ENCODE measurements at regions not wholly inside any gene's neighbourhood (a gene's known extent, or its start where the extent isn't known, plus 50 kb on each side); places are given as distances from the start of the nearest gene placed in this dataset.

DNA sequence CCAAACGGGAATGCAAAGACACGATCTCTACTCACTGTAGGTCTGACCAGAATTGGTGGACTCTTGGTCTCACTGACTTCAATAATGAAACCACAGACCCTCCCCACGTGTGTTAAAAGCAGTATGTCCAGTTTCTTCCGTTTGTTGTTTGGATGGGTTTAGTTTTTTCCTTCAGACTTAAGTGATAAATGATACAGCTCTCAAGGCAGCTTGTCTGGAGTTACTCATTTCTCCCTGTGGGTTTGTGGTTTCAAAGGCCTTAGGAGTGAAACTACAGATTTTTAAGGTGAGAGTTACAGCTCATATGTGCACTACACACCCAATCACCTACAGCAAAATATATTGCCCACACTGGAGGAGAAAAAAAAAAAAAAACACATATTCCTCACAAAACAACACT lies 86.7 kb upstream of the STMND1 start:
- H3K36me3 ChIP-seq (ENCODE audit: control insufficient read depth in 1 of 2, insufficient read depth in 2 of 2, low read length in 2 of 2), result no peaks in the 10 kb centered on the region
- no peak overlapping the region for H3K9ac ChIP-seq (ENCODE audit: low read depth in 1 of 2, low read length in 2 of 2)
- no peaks in the 10 kb centered on the region for H3K9me3 ChIP-seq (ENCODE audit: control insufficient read depth in 1 of 2, low read length in 2 of 2)

GRCh38 chr6:17013701-17014100 lies 88.1 kb upstream of the STMND1 start:
- Histone ChIP-seq H3K27ac (ENCODE audit: low read depth, low read length) (no peak overlapping the region), H3K36me3 (ENCODE audit: control insufficient read depth in 1 of 2, insufficient read depth in 2 of 2, low read length in 2 of 2) (no peaks in the 10 kb centered on the region), H3K4me3 (ENCODE audit: low read depth in 1 of 2, low read length in 2 of 2) (no peak overlapping the region), H3K9me3 (ENCODE audit: control insufficient read depth in 1 of 2, low read length in 2 of 2) (no peaks in the 10 kb centered on the region), H3K9ac (ENCODE audit: low read depth in 1 of 2, low read length in 2 of 2) (no peak overlapping the region), H3K27me3 (ENCODE audit: control insufficient read depth in 1 of 2, insufficient read depth in 2 of 2, low read length in 2 of 2) (no peaks in the 10 kb centered on the region), H3K4me1 (ENCODE audit: control insufficient read depth in 1 of 2, insufficient read depth in 2 of 2, low read length in 2 of 2) (no peaks in the 10 kb centered on the region)

More for the DNA sequence above, 86.7 kb upstream of the STMND1 start:
- no peaks in the 10 kb centered on the region for H3K4me1 ChIP-seq (ENCODE audit: control insufficient read depth in 1 of 2, insufficient read depth in 2 of 2, low read length in 2 of 2)
- H3K4me3 ChIP-seq (ENCODE audit: low read depth in 1 of 2, low read length in 2 of 2), result no peak overlapping the region
- H3K27me3 ChIP-seq (ENCODE audit: control insufficient read depth in 1 of 2, insufficient read depth in 2 of 2, low read length in 2 of 2), result no peaks in the 10 kb centered on the region
- no peak overlapping the region for H3K27ac ChIP-seq (ENCODE audit: low read depth, low read length)

GRCh38 chr6:17012421-17013225 lies 89.2 kb upstream of the STMND1 start:
- H3K4me3 ChIP-seq (ENCODE audit: low read depth in 1 of 2, low read length in 2 of 2), result no peak overlapping the region
- H3K27ac ChIP-seq (ENCODE audit: low read depth, low read length), result no peak overlapping the region
- no peaks in the 10 kb centered on the region for H3K27me3 ChIP-seq (ENCODE audit: control insufficient read depth in 1 of 2, insufficient read depth in 2 of 2, low read length in 2 of 2)
- H3K36me3 ChIP-seq (ENCODE audit: control insufficient read depth in 1 of 2, insufficient read depth in 2 of 2, low read length in 2 of 2), result no peaks in the 10 kb centered on the region
- no peaks in the 10 kb centered on the region for H3K4me1 ChIP-seq (ENCODE audit: control insufficient read depth in 1 of 2, insufficient read depth in 2 of 2, low read length in 2 of 2)
- H3K9me3 ChIP-seq (ENCODE audit: control insufficient read depth in 1 of 2, low read length in 2 of 2), result no peaks in the 10 kb centered on the region
- no peak overlapping the region for H3K9ac ChIP-seq (ENCODE audit: low read depth in 1 of 2, low read length in 2 of 2)

DNA sequence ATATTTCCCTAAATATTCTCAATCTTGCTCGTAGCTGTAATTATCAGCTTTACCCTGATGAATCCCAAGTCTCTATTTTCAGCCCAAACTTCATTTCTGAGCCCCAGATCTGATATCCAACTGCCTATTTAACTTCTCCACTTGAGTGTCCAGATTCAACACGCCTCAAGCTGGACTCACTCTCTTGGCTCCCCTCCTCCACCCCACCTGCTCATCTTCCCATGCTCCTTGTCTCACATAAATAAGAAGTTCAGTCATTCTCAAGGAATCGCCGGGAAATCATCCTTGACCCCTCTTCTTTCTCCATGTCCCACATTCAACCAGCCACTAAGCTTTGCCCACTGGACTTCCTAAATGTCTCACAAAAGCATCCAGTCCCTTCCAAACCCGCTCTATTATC lies 89.9 kb upstream of the STMND1 start:
- Histone ChIP-seq H3K9me3 (ENCODE audit: control insufficient read depth in 1 of 2, low read length in 2 of 2) (no peaks in the 10 kb centered on the region), H3K27ac (ENCODE audit: low read depth, low read length) (no peak overlapping the region), H3K9ac (ENCODE audit: low read depth in 1 of 2, low read length in 2 of 2) (no peak overlapping the region), H3K4me3 (ENCODE audit: low read depth in 1 of 2, low read length in 2 of 2) (no peak overlapping the region), H3K27me3 (ENCODE audit: control insufficient read depth in 1 of 2, insufficient read depth in 2 of 2, low read length in 2 of 2) (no peaks in the 10 kb centered on the region), H3K4me1 (ENCODE audit: control insufficient read depth in 1 of 2, insufficient read depth in 2 of 2, low read length in 2 of 2) (no peaks in the 10 kb centered on the region), H3K36me3 (ENCODE audit: control insufficient read depth in 1 of 2, insufficient read depth in 2 of 2, low read length in 2 of 2) (no peaks in the 10 kb centered on the region)

DNA sequence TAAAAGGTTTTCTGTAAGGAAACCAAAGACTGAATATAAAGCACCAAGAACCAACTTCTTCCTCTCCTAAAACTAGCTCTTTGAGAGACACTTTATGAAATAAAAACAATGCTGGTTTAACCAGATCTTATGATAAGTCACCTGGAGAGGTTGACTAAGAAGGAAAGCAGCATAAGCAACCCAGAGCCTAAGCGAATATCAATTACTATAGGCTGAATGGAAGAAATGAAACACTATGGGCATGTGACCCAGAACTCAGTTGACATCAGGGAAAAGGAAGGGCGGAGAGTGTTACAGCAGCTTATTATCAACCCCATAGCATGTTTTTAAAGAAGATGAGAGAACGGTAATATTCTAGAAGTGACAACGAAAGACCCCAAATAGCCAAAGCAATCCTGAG lies 94.1 kb upstream of the STMND1 start:
- H3K4me1 ChIP-seq (ENCODE audit: control insufficient read depth in 1 of 2, insufficient read depth in 2 of 2, low read length in 2 of 2), result no peaks in the 10 kb centered on the region
- H3K9me3 ChIP-seq (ENCODE audit: control insufficient read depth in 1 of 2, low read length in 2 of 2), result no peaks in the 10 kb centered on the region
- H3K36me3 ChIP-seq (ENCODE audit: control insufficient read depth in 1 of 2, insufficient read depth in 2 of 2, low read length in 2 of 2), result no peaks in the 10 kb centered on the region
- H3K27me3 ChIP-seq (ENCODE audit: control insufficient read depth in 1 of 2, insufficient read depth in 2 of 2, low read length in 2 of 2), result peaks cover 0 to 6% of the 10 kb centered on the region in 2 donors
- no peak overlapping the region for H3K9ac ChIP-seq (ENCODE audit: low read depth in 1 of 2, low read length in 2 of 2)
- H3K27ac ChIP-seq (ENCODE audit: low read depth, low read length), result no peak overlapping the region
- H3K4me3 ChIP-seq (ENCODE audit: low read depth in 1 of 2, low read length in 2 of 2), result no peak overlapping the region

DNA sequence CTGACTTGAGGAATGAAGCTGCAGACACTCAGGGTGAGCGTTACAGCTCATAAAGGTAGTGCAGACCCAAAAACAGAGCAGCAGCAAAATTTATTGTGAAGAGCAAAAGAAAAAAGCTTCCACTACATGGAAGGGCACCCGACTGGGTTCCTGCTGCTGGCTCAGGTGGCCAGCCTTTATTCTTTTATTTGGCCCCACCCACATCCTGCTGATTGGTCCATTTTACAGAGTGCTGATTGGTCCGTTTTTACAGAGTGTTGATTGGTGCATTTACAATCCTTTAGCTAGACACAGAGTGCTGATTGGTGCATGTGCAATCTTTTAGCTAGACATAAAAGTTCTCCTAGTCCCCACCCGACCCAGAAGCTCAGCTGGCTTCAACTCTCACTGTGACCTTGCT lies 95.3 kb upstream of the STMND1 start:
- no peak overlapping the region for H3K27ac ChIP-seq (ENCODE audit: low read depth, low read length)
- H3K4me1 ChIP-seq (ENCODE audit: control insufficient read depth in 1 of 2, insufficient read depth in 2 of 2, low read length in 2 of 2), result no peaks in the 10 kb centered on the region
- no peaks in the 10 kb centered on the region for H3K9me3 ChIP-seq (ENCODE audit: control insufficient read depth in 1 of 2, low read length in 2 of 2)
- no peak overlapping the region for H3K4me3 ChIP-seq (ENCODE audit: low read depth in 1 of 2, low read length in 2 of 2)
- no peaks in the 10 kb centered on the region for H3K36me3 ChIP-seq (ENCODE audit: control insufficient read depth in 1 of 2, insufficient read depth in 2 of 2, low read length in 2 of 2)
- no peak overlapping the region for H3K9ac ChIP-seq (ENCODE audit: low read depth in 1 of 2, low read length in 2 of 2)
- H3K27me3 ChIP-seq (ENCODE audit: control insufficient read depth in 1 of 2, insufficient read depth in 2 of 2, low read length in 2 of 2), result peaks cover 0 to 6% of the 10 kb centered on the region in 2 donors

DNA sequence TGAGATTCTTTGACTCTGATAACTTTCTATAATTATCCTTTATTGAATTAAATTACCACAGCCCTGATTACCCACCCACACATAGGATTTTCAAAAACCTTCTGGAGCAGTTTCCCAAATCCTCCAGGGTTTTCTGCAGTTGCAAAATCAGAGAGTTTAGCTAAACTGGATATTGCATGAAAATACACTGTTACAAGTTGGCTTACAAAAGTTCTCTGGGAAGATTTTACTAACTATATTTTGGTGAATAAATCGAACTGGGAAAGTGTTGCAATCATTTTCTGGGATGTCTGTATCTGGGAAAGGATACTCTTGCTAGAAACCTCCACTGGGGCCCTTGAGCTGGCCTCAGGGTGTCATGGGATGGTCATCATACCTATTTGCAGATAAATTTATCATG lies 97.6 kb upstream of the STMND1 start:
- no peak overlapping the region for H3K4me3 ChIP-seq (ENCODE audit: low read depth in 1 of 2, low read length in 2 of 2)
- H3K27me3 ChIP-seq (ENCODE audit: control insufficient read depth in 1 of 2, insufficient read depth in 2 of 2, low read length in 2 of 2), result peaks cover 0 to 6% of the 10 kb centered on the region in 2 donors
- H3K4me1 ChIP-seq (ENCODE audit: control insufficient read depth in 1 of 2, insufficient read depth in 2 of 2, low read length in 2 of 2), result no peaks in the 10 kb centered on the region
- no peak overlapping the region for H3K9ac ChIP-seq (ENCODE audit: low read depth in 1 of 2, low read length in 2 of 2)
- H3K27ac ChIP-seq (ENCODE audit: low read depth, low read length), result no peak overlapping the region
- H3K36me3 ChIP-seq (ENCODE audit: control insufficient read depth in 1 of 2, insufficient read depth in 2 of 2, low read length in 2 of 2), result no peaks in the 10 kb centered on the region
- no peaks in the 10 kb centered on the region for H3K9me3 ChIP-seq (ENCODE audit: control insufficient read depth in 1 of 2, low read length in 2 of 2)

- Histone ChIP-seq H3K36me3 (ENCODE audit: control insufficient read depth in 1 of 2, insufficient read depth in 2 of 2, low read length in 2 of 2) (no peaks in the 10 kb centered on the region), H3K4me1 (ENCODE audit: control insufficient read depth in 1 of 2, insufficient read depth in 2 of 2, low read length in 2 of 2) (no peaks in the 10 kb centered on the region), H3K9ac (ENCODE audit: low read depth in 1 of 2, low read length in 2 of 2) (no peak overlapping the region), H3K27ac (ENCODE audit: low read depth, low read length) (no peak overlapping the region), H3K9me3 (ENCODE audit: control insufficient read depth in 1 of 2, low read length in 2 of 2) (no peaks in the 10 kb centered on the region), H3K27me3 (ENCODE audit: control insufficient read depth in 1 of 2, insufficient read depth in 2 of 2, low read length in 2 of 2) (peaks cover 0 to 6% of the 10 kb centered on the region in 2 donors), H3K4me3 (ENCODE audit: low read depth in 1 of 2, low read length in 2 of 2) (no peak overlapping the region)
These were observed 99.7 kb upstream of the STMND1 start for GRCh38 chr6:17002123-17002522.

DNA sequence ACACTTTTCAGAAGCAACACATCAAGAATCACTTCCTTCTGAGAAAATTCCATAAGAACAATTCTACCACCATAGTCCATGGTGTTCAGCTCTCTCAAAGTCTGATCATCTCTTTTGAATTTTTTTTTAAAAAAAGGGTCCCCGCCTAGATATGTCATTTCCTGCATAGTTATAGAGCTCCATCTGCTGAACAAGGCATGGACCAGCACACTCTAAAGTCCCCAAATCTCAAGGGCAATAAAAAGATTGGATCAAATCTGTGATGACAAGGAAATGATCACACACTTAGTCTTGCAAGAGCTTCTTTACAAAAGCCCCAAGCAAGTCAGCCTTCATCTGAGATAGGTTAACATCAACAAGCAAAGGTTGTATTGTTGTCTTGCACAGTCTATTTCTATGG lies 100.7 kb upstream of the STMND1 start:
- Histone ChIP-seq H3K27me3 (ENCODE audit: control insufficient read depth in 1 of 2, insufficient read depth in 2 of 2, low read length in 2 of 2) (peaks cover 0 to 6% of the 10 kb centered on the region in 2 donors), H3K9me3 (ENCODE audit: control insufficient read depth in 1 of 2, low read length in 2 of 2) (no peaks in the 10 kb centered on the region), H3K27ac (ENCODE audit: low read depth, low read length) (no peak overlapping the region), H3K4me1 (ENCODE audit: control insufficient read depth in 1 of 2, insufficient read depth in 2 of 2, low read length in 2 of 2) (no peaks in the 10 kb centered on the region), H3K9ac (ENCODE audit: low read depth in 1 of 2, low read length in 2 of 2) (no peak overlapping the region), H3K36me3 (ENCODE audit: control insufficient read depth in 1 of 2, insufficient read depth in 2 of 2, low read length in 2 of 2) (no peaks in the 10 kb centered on the region), H3K4me3 (ENCODE audit: low read depth in 1 of 2, low read length in 2 of 2) (no peak overlapping the region)

DNA sequence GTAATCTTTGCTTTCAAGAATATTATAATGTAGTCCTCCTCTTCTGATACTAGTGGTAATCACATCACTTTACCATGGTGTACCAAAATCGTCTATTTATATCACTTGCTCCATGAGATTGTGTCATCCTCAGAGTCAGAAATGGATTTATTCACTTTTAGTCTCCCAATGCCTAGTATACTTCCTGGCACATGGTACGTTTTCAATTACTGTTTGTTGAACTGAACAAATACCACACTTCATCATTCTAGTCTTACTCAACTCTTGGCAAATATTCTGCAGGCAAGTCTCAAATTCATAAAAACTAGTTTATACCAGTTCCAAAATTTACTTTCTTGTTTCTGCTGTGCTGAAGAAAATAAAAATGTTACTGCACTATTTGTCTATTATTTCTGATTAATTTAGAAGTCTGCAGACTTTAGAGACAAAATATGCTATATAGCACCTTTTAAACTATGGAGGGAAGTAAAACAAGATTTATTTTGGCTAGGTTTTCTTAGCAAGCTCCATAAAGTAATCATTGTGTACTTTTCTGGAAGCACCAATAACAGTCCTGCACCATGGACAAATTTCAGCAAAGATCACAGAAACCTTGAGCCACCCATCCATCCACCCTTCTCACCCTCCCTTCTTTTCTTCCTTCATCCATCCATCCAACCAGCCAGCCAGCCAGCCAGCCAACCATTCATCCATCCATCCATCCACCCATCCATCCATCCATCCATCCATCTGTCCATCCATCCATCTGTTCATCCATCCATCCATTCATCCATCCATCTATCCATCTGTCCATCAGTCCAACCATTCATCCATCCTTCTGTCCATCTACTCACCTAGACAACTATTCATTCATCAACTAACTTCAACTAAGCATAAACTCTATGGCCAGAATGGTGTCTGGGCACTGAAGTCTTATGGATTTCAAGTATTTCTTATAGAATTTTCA lies 102.1 kb upstream of the STMND1 start:
- no peaks in the 10 kb centered on the region for H3K36me3 ChIP-seq (ENCODE audit: control insufficient read depth in 1 of 2, insufficient read depth in 2 of 2, low read length in 2 of 2)
- H3K27me3 ChIP-seq (ENCODE audit: control insufficient read depth in 1 of 2, insufficient read depth in 2 of 2, low read length in 2 of 2), result peaks cover 0 to 6% of the 10 kb centered on the region in 2 donors
- H3K9ac ChIP-seq (ENCODE audit: low read depth in 1 of 2, low read length in 2 of 2), result no peak overlapping the region
- H3K4me1 ChIP-seq (ENCODE audit: control insufficient read depth in 1 of 2, insufficient read depth in 2 of 2, low read length in 2 of 2), result no peaks in the 10 kb centered on the region
- no peak overlapping the region for H3K4me3 ChIP-seq (ENCODE audit: low read depth in 1 of 2, low read length in 2 of 2)
- H3K9me3 ChIP-seq (ENCODE audit: control insufficient read depth in 1 of 2, low read length in 2 of 2), result no peaks in the 10 kb centered on the region
- no peak overlapping the region for H3K27ac ChIP-seq (ENCODE audit: low read depth, low read length)
